CD4-positive, alpha-beta T cell treated with Interleukin-15 for 1 hour (primary cell): ENCODE measurements at regions not wholly inside any gene's neighbourhood (a gene's known extent, or its start where the extent isn't known, plus 50 kb on each side); places are given as distances from the start of the nearest gene placed in this dataset.

ENCODE experiments used
- DNase-seq: peaks from one replicate; pipeline ENCODE4 v3.0.0-alpha.2; 2020

GRCh38 chr11:115869780-115870431 lies 365.7 kb upstream of the CADM1 start:
- DNase-seq, result peak; percentile 34

- no peak for DNase-seq
These were observed 364.9 kb upstream of the CADM1 start for GRCh38 chr11:115869131-115869530.

- DNase-seq, result no peak
These were observed 356.0 kb upstream of the CADM1 start for GRCh38 chr11:115860246-115860645.

GRCh38 chr11:115848611-115849010 lies 344.4 kb upstream of the CADM1 start:
- no peak for DNase-seq

GRCh38 chr11:115848080-115848479 lies 343.9 kb upstream of the CADM1 start:
- DNase-seq, result no peak

- DNase-seq, result no peak
These were observed 341.7 kb upstream of the CADM1 start for GRCh38 chr11:115845872-115846271.

- no peak for DNase-seq
These were observed 339.5 kb upstream of the CADM1 start for GRCh38 chr11:115843685-115844084.

GRCh38 chr11:115843111-115843510 lies 338.9 kb upstream of the CADM1 start:
- DNase-seq, result no peak

GRCh38 chr11:115820026-115820425 lies 315.8 kb upstream of the CADM1 start:
- no peak for DNase-seq

GRCh38 chr11:115819014-115819413 lies 314.8 kb upstream of the CADM1 start:
- DNase-seq, result no peak

GRCh38 chr11:115817844-115818468 lies 313.7 kb upstream of the CADM1 start:
- no peak for DNase-seq

GRCh38 chr11:115808351-115808940 lies 304.2 kb upstream of the CADM1 start:
- DNase-seq, result no peak

- DNase-seq, result no peak
These were observed 301.8 kb upstream of the CADM1 start for GRCh38 chr11:115806056-115806455.

- DNase-seq, result no peak
These were observed 299.0 kb upstream of the CADM1 start for GRCh38 chr11:115803073-115803740.

- DNase-seq, result no peak
These were observed 298.4 kb upstream of the CADM1 start for GRCh38 chr11:115802641-115803040.

- DNase-seq, result no peak
These were observed 288.7 kb upstream of the CADM1 start for GRCh38 chr11:115792903-115793302.

GRCh38 chr11:115787302-115787701 lies 283.1 kb upstream of the CADM1 start:
- no peak for DNase-seq

GRCh38 chr11:115784796-115785521 lies 280.7 kb upstream of the CADM1 start:
- no peak for DNase-seq

- no peak for DNase-seq
These were observed 276.6 kb upstream of the CADM1 start for GRCh38 chr11:115780646-115781362.

GRCh38 chr11:115778928-115779650 lies 274.9 kb upstream of the CADM1 start:
- DNase-seq, result no peak

- no peak for DNase-seq
These were observed 272.7 kb upstream of the CADM1 start for GRCh38 chr11:115776916-115777315.

GRCh38 chr11:115775846-115776245 lies 271.6 kb upstream of the CADM1 start:
- DNase-seq, result no peak
